ENCODE measurements at regions not wholly inside any gene's neighbourhood (a gene's known extent, or its start where the extent isn't known, plus 50 kb on each side); places are given as distances from the start of the nearest gene placed in this dataset.

DNA sequence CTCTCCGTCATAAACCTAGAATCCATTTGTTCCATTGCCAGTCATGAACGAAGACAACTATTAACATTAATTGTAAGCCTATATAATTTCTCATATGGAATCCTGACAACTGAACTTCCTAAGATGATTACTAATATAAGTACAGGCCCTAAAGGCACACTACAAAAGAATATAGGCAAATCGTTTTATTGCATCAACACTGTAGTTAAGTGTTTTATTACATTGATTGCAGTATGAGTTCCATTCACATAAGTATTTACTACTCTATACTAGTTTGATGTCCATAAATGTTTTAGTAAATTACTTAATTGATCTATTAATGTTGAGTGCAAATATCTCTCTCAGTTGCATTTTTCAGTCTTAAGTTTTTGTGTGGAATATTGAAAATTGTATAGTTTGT is 113.1 kb upstream of the SEMA3C start:
- no peak overlapping the region for H3K4me2 ChIP-seq (ENCODE audit: low read depth, low read length, poor library complexity, severe bottlenecking)
- H3K9me2 ChIP-seq (replicated peaks; ENCODE audit: low read depth, low read length): 0 out of 2 replicates have a peak, but pooled peaks cover 4% of the 10 kb centered on the region
- H3K27me3 ChIP-seq (ENCODE audit: insufficient read depth, low read length, poor library complexity, severe bottlenecking): no peaks in the 10 kb centered on the region

DNA sequence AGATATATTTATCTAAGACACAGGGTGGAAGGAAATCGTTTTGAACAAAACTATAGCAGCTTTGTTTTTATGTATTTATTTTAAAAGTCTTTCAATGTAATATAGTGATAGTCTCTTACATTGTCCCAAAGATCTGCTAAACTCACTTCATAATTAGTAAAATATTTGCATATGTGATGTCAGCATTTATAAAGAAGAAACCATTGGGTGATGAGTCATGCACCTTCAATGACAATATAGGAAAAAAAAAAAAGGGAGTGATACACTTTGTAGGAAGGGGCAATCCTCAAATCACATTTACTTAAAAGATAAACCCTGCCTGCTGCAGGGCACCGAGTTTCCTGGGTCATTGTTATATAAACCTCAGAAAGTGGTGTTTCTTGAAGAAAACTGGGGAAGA is 112.4 kb upstream of the SEMA3C start:
- Histone ChIP-seq H3K27me3 (ENCODE audit: insufficient read depth, low read length, poor library complexity, severe bottlenecking) (no peaks in the 10 kb centered on the region), H3K36me3 (ENCODE audit: insufficient read depth, low read length) (no peaks in the 10 kb centered on the region)

More for the DNA sequence above, 113.1 kb upstream of the SEMA3C start:
- H3K36me3 ChIP-seq (ENCODE audit: insufficient read depth, low read length): no peaks in the 10 kb centered on the region
- no peaks in the 10 kb centered on the region for H3K79me2 ChIP-seq (ENCODE audit: insufficient read depth, low read length)
- no peak overlapping the region for H2AFZ ChIP-seq (ENCODE audit: low read length)
- no peaks in the 10 kb centered on the region for H3K4me1 ChIP-seq (ENCODE audit: insufficient read depth, low read length, poor library complexity, severe bottlenecking)
- H3F3A ChIP-seq (ENCODE audit: low read depth): no peaks in the 10 kb centered on the region
- H3K9ac ChIP-seq (ENCODE audit: low read depth, low read length, poor library complexity, severe bottlenecking): no peak overlapping the region
- no peak overlapping the region for H3K4me3 ChIP-seq (ENCODE audit: low read length, poor library complexity, severe bottlenecking)
- no peak for TF ChIP-seq EZH2phosphoT487 (IDR thresholded peaks at IDR 0.05; ENCODE audit: borderline replicate concordance)
- TF ChIP-seq, protein P1, sequence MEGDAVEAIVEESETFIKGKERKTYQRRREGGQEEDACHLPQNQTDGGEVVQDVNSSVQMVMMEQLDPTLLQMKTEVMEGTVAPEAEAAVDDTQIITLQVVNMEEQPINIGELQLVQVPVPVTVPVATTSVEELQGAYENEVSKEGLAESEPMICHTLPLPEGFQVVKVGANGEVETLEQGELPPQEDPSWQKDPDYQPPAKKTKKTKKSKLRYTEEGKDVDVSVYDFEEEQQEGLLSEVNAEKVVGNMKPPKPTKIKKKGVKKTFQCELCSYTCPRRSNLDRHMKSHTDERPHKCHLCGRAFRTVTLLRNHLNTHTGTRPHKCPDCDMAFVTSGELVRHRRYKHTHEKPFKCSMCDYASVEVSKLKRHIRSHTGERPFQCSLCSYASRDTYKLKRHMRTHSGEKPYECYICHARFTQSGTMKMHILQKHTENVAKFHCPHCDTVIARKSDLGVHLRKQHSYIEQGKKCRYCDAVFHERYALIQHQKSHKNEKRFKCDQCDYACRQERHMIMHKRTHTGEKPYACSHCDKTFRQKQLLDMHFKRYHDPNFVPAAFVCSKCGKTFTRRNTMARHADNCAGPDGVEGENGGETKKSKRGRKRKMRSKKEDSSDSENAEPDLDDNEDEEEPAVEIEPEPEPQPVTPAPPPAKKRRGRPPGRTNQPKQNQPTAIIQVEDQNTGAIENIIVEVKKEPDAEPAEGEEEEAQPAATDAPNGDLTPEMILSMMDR (conservative IDR thresholded peaks at IDR 0.05; ENCODE audit: low read length): no peak
- H4K20me1 ChIP-seq (ENCODE audit: insufficient read depth, low read length, poor library complexity, severe bottlenecking): no peaks in the 10 kb centered on the region
- H3K9me3 ChIP-seq (ENCODE audit: insufficient read depth, low read depth, low read length): no peaks in the 10 kb centered on the region

DNA sequence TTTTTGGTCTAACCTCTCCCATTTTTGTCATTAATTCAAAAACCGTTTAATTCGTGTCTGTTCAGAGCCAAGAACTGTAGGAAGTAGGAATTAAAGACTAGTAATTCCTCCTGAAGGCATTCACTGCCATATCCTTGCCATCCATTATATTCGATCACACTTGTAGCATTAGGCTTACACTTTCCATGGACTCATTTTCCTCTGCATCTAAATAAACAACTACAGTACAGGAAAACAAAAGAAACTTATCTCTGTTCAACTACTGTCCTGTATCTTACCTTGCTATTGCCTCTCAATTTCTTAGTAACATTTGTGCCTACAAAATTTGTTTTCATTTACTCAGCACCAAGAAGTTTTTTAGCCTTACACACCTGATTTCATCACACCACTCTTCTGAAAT is 111.6 kb upstream of the SEMA3C start:
- no peak overlapping the region for H3K9ac ChIP-seq (ENCODE audit: low read depth, low read length, poor library complexity, severe bottlenecking)
- H3K4me3 ChIP-seq (ENCODE audit: low read length, poor library complexity, severe bottlenecking): no peak overlapping the region
- no peaks in the 10 kb centered on the region for H4K20me1 ChIP-seq (ENCODE audit: insufficient read depth, low read length, poor library complexity, severe bottlenecking)
- H2AFZ ChIP-seq (ENCODE audit: low read length): no peak overlapping the region
- no peaks in the 10 kb centered on the region for H3K27me3 ChIP-seq (ENCODE audit: insufficient read depth, low read length, poor library complexity, severe bottlenecking)
- H3F3A ChIP-seq (ENCODE audit: low read depth): no peaks in the 10 kb centered on the region
- no peaks in the 10 kb centered on the region for H3K4me1 ChIP-seq (ENCODE audit: insufficient read depth, low read length, poor library complexity, severe bottlenecking)
- H3K36me3 ChIP-seq (ENCODE audit: insufficient read depth, low read length): no peaks in the 10 kb centered on the region
- H3K9me2 ChIP-seq (replicated peaks; ENCODE audit: low read depth, low read length): 0 out of 2 replicates have a peak, but pooled peaks cover 4% of the 10 kb centered on the region
- no peak overlapping the region for H3K4me2 ChIP-seq (ENCODE audit: low read depth, low read length, poor library complexity, severe bottlenecking)
- no peaks in the 10 kb centered on the region for H3K9me3 ChIP-seq (ENCODE audit: insufficient read depth, low read depth, low read length)
- H3K79me2 ChIP-seq (ENCODE audit: insufficient read depth, low read length): no peaks in the 10 kb centered on the region
- no peak for TF ChIP-seq EZH2phosphoT487 (IDR thresholded peaks at IDR 0.05; ENCODE audit: borderline replicate concordance)
- TF ChIP-seq, protein P1 (conservative IDR thresholded peaks at IDR 0.05; ENCODE audit: low read length): no peak

More for the DNA sequence above, 112.4 kb upstream of the SEMA3C start:
- TF ChIP-seq, protein P1 (conservative IDR thresholded peaks at IDR 0.05; ENCODE audit: low read length): no peak
- TF ChIP-seq EZH2phosphoT487 (IDR thresholded peaks at IDR 0.05; ENCODE audit: borderline replicate concordance): no peak
- Histone ChIP-seq H3K4me3 (ENCODE audit: low read length, poor library complexity, severe bottlenecking) (no peak overlapping the region), H3K4me1 (ENCODE audit: insufficient read depth, low read length, poor library complexity, severe bottlenecking) (no peaks in the 10 kb centered on the region), H3K79me2 (ENCODE audit: insufficient read depth, low read length) (no peaks in the 10 kb centered on the region), H4K20me1 (ENCODE audit: insufficient read depth, low read length, poor library complexity, severe bottlenecking) (no peaks in the 10 kb centered on the region), H3K9ac (ENCODE audit: low read depth, low read length, poor library complexity, severe bottlenecking) (no peak overlapping the region), H3F3A (ENCODE audit: low read depth) (no peaks in the 10 kb centered on the region), H2AFZ (ENCODE audit: low read length) (no peak overlapping the region), H3K9me3 (ENCODE audit: insufficient read depth, low read depth, low read length) (no peaks in the 10 kb centered on the region), H3K9me2 (replicated peaks; ENCODE audit: low read depth, low read length) (0 out of 2 replicates have a peak, but pooled peaks cover 4% of the 10 kb centered on the region), H3K4me2 (ENCODE audit: low read depth, low read length, poor library complexity, severe bottlenecking) (no peak overlapping the region)
